H9 (cell line): ENCODE measurements at regions not wholly inside any gene's neighbourhood (a gene's known extent, or its start where the extent isn't known, plus 50 kb on each side); places are given as distances from the start of the nearest gene placed in this dataset.

Experiments
- DNase-seq: peaks from one replicate; pipeline ENCODE4 v3.0.0-alpha.2; 2017
- H2AFZ ChIP-seq: one replicate; pipeline ENCODE4 v1.6.1; 2013; ENCODE audit warnings: mild to moderate bottlenecking, low read length, control low read depth, moderate library complexity
- H2AK5ac ChIP-seq: 2 replicates; pipeline ENCODE4 v1.6.1; 2013; ENCODE audit warnings: low read length, control low read depth, mixed read lengths; ENCODE audit not compliant: insufficient read length
- H2BK120ac ChIP-seq: one replicate; pipeline ENCODE4 v1.6.1; 2013; ENCODE audit warnings: low read depth, mild to moderate bottlenecking, low read length, control low read depth, inconsistent platforms; ENCODE audit not compliant: poor library complexity, severe bottlenecking
- H2BK12ac ChIP-seq: 2 replicates; pipeline ENCODE4 v1.6.1; 2013; ENCODE audit warnings: low read length, control low read depth, mixed read lengths, low read depth; ENCODE audit not compliant: insufficient read length
- H2BK15ac ChIP-seq: 2 replicates; pipeline ENCODE4 v1.6.1; 2013; ENCODE audit warnings: low read depth, low read length, control low read depth
- H2BK20ac ChIP-seq: one replicate; pipeline ENCODE4 v1.6.1; 2013; ENCODE audit warnings: low read depth, mild to moderate bottlenecking, low read length, control low read depth, inconsistent platforms; ENCODE audit not compliant: poor library complexity, severe bottlenecking
- H2BK5ac ChIP-seq: 2 replicates; pipeline ENCODE4 v1.6.1; 2013; ENCODE audit warnings: low read length, control low read depth, mixed read lengths; ENCODE audit not compliant: insufficient read length
- H3K14ac ChIP-seq: 2 replicates; pipeline ENCODE4 v1.6.1; 2013; ENCODE audit warnings: low read length, control low read depth; ENCODE audit not compliant: insufficient read depth
- H3K18ac ChIP-seq: 2 replicates; pipeline ENCODE4 v1.6.1; 2013; ENCODE audit warnings: low read depth, mild to moderate bottlenecking, mixed read lengths, low read length, control low read depth; ENCODE audit not compliant: insufficient read length
- H3K23ac ChIP-seq: 2 replicates; pipeline ENCODE4 v1.6.1; 2013; ENCODE audit warnings: low read length, control low read depth, mixed read lengths, low read depth; ENCODE audit not compliant: insufficient read length
- H3K23me2 ChIP-seq: 2 replicates; pipeline ENCODE4 v1.6.1; 2013; ENCODE audit warnings: low read depth, mild to moderate bottlenecking, mixed read lengths, low read length, control low read depth; ENCODE audit not compliant: insufficient read length, poor library complexity, severe bottlenecking
- H3K27ac ChIP-seq: 2 replicates; pipeline ENCODE4 v1.5.1; 2013; ENCODE audit warnings: low read length, control low read depth, mixed read lengths, low read depth; ENCODE audit not compliant: insufficient read length
- H3K27me3 ChIP-seq: 2 replicates; pipeline ENCODE4 v1.6.1; 2013; ENCODE audit warnings: low read length, control low read depth, inconsistent platforms; ENCODE audit not compliant: insufficient read depth
- H3K4ac ChIP-seq: 2 replicates; pipeline ENCODE4 v1.6.1; 2013; ENCODE audit warnings: low read depth, mild to moderate bottlenecking, control low read depth, inconsistent platforms, low read length, moderate library complexity
- H3K4me1 ChIP-seq: 2 replicates; pipeline ENCODE4 v1.6.1; 2013; ENCODE audit warnings: low read length, control low read depth, inconsistent platforms; ENCODE audit not compliant: insufficient read depth
- H3K4me2 ChIP-seq: 2 replicates; pipeline ENCODE4 v1.6.1; 2013; ENCODE audit warnings: low read length, control low read depth, mixed read lengths; ENCODE audit not compliant: insufficient read length, insufficient read depth
- H3K56ac ChIP-seq: 2 replicates; pipeline ENCODE4 v1.6.1; 2013; ENCODE audit warnings: low read depth, mild to moderate bottlenecking, mixed read lengths, low read length, control low read depth; ENCODE audit not compliant: insufficient read length
- H3K79me1 ChIP-seq: 2 replicates; pipeline ENCODE4 v1.6.1; 2013; ENCODE audit warnings: low read depth, mild to moderate bottlenecking, moderate library complexity, low read length, control low read depth, inconsistent platforms; ENCODE audit not compliant: insufficient read depth, poor library complexity, severe bottlenecking
- H3K79me2 ChIP-seq: 2 replicates; pipeline ENCODE4 v1.6.1; 2013; ENCODE audit warnings: low read length, control low read depth, inconsistent platforms; ENCODE audit not compliant: insufficient read depth
- H3K9ac ChIP-seq: 2 replicates; pipeline ENCODE4 v1.6.1; 2013; ENCODE audit warnings: low read length, control low read depth, mixed read lengths; ENCODE audit not compliant: insufficient read length; ENCODE audit errors: extremely low read depth
- H3K9me3 ChIP-seq: one replicate; pipeline ENCODE4 v1.6.1; 2013; ENCODE audit warnings: low read depth, low read length, inconsistent platforms; ENCODE audit not compliant: control insufficient read depth
- H3T11ph ChIP-seq: one replicate; pipeline ENCODE4 v1.6.1; 2013; ENCODE audit warnings: mild to moderate bottlenecking, low read length, control low read depth, inconsistent platforms
- H4K20me1 ChIP-seq: one replicate; pipeline ENCODE4 v1.6.1; 2013; ENCODE audit not compliant: control insufficient read depth, insufficient read length, insufficient read depth
- H4K5ac ChIP-seq: 2 replicates; pipeline ENCODE4 v1.6.1; 2013; ENCODE audit warnings: low read depth, mild to moderate bottlenecking, mixed read lengths, low read length, control low read depth; ENCODE audit not compliant: insufficient read length
- H4K8ac ChIP-seq: replicated peaks from 2 replicates; pipeline ENCODE4 v1.6.1; 2013; ENCODE audit warnings: low read length, control low read depth, mixed read lengths, low read depth; ENCODE audit not compliant: insufficient read length
- H4K91ac ChIP-seq: 2 replicates; pipeline ENCODE4 v1.6.1; 2013; ENCODE audit warnings: low read depth, mild to moderate bottlenecking, moderate library complexity, mixed read lengths, low read length, control low read depth; ENCODE audit not compliant: insufficient read length
- H3K27ac Mint-ChIP-seq, 3 experiments: 2 replicates in 2 of 3; 3 replicates in 1 of 3; pipeline ENCODE4 v1.8.0; 2020 to 2021; ENCODE audit warnings: mixed read lengths in 3 of 3, mild to moderate bottlenecking in 1 of 3, moderate library complexity in 1 of 3
- H3K27me3 Mint-ChIP-seq: 2 replicates; pipeline ENCODE4 v1.8.0; 2021; ENCODE audit warnings: low read depth, mild to moderate bottlenecking, moderate library complexity, mixed read lengths
- H3K36me3 Mint-ChIP-seq, 3 experiments: 2 replicates in 2 of 3; 3 replicates in 1 of 3; pipeline ENCODE4 v1.8.0; 2020 to 2021; ENCODE audit warnings: low read depth in 3 of 3, mixed read lengths in 3 of 3; ENCODE audit not compliant: insufficient read depth in 1 of 3
- H3K4me1 Mint-ChIP-seq, 2 experiments: 2 replicates each; pipeline ENCODE4 v1.8.0; 2020; ENCODE audit warnings: mixed read lengths in 2 of 2
- H3K4me3 Mint-ChIP-seq, 2 experiments: 2 replicates in 1 of 2; 3 replicates in 1 of 2; pipeline ENCODE4 v1.8.0; 2020 to 2021; ENCODE audit warnings: mild to moderate bottlenecking in 2 of 2, mixed read lengths in 2 of 2, moderate library complexity in 1 of 2
- H3K9me3 Mint-ChIP-seq, 2 experiments: 2 replicates in 1 of 2; 3 replicates in 1 of 2; pipeline ENCODE4 v1.8.0; 2020; ENCODE audit warnings: mild to moderate bottlenecking in 2 of 2, mixed read lengths in 2 of 2, moderate library complexity in 1 of 2
- WGBS: extraction: QIAGEN DNeasy Blood & Tissue Kit; methylation state at CpG from one replicate; pipeline ENCODE4 v1.1.7; 2013; ENCODE audit warnings: missing lambda C conversion rate, low lambda C conversion rate, mixed read lengths; ENCODE audit not compliant: insufficient read length; ENCODE audit errors: extremely low coverage; 5-methylcytosine and 5-hydroxymethylcytosine counted together
- TF ChIP-seq, protein P1 (sequence below): fragments of 200-600 bp; sonication (generic); conservative IDR thresholded peaks from 3 replicates; pipeline ENCODE4 v1.8.0; 2021; ENCODE audit warnings: antibody characterized with exemption, mild to moderate bottlenecking

DNA sequence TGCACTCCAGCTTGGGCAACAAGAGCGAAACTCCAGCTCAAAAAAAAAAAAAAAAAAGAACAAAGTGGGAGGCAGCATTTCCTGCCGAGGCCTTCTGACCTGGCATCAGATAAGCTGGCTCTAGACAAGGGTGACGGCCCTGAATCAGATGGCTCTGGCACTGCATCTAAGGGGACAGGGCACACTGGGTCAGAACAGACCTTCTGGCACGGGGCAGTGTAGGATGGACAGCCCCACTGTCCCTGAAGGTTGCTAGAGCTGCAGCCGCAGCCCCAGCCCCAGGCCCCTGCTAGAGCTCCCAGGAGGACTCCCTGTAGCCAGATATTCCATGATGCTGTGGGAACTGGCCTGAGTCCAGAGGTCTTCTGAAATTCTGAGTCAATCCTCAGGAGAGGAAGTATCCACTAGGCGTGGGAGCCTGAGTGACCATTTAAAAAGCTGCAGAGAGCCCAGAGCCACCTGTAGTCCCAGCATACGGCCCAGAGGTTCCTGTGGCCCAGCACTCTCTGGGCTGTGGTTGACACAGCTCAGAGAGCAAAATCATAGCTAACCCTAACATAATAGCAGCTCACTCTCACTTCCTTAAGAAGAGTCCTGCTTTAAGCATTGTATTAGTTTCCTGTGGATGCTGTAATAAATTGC is 69.2 kb upstream of the MFGE8 start:
- peak overlapping the region; percentile 28 for H4K91ac ChIP-seq
- H3K14ac ChIP-seq, result peak overlapping the region; percentile 2; the same call in 1 of the 2 replicates
- H3K79me1 ChIP-seq, result no peaks in the 10 kb centered on the region
- H2AK5ac ChIP-seq, result no peak overlapping the region
- TF ChIP-seq, protein P1, sequence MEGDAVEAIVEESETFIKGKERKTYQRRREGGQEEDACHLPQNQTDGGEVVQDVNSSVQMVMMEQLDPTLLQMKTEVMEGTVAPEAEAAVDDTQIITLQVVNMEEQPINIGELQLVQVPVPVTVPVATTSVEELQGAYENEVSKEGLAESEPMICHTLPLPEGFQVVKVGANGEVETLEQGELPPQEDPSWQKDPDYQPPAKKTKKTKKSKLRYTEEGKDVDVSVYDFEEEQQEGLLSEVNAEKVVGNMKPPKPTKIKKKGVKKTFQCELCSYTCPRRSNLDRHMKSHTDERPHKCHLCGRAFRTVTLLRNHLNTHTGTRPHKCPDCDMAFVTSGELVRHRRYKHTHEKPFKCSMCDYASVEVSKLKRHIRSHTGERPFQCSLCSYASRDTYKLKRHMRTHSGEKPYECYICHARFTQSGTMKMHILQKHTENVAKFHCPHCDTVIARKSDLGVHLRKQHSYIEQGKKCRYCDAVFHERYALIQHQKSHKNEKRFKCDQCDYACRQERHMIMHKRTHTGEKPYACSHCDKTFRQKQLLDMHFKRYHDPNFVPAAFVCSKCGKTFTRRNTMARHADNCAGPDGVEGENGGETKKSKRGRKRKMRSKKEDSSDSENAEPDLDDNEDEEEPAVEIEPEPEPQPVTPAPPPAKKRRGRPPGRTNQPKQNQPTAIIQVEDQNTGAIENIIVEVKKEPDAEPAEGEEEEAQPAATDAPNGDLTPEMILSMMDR, result no peak
- no peak overlapping the region for H2BK5ac ChIP-seq
- H3K27ac ChIP-seq, result no peak overlapping the region
- H2BK15ac ChIP-seq, result no peak overlapping the region
- Mint-ChIP-seq H3K27me3 (no peaks in the 10 kb centered on the region), H3K36me3 (no peaks in the 10 kb centered on the region), H3K9me3 (no peaks in the 10 kb centered on the region; a peak in 2 of 5 replicates), H3K4me3 (no peak overlapping the region), H3K27ac (peak overlapping the region in 1 of 3 experiments; percentile 49; a peak in 1 of 7 replicates), H3K4me1 (peaks cover 51 to 52% of the 10 kb centered on the region in 2 experiments)
- no peak overlapping the region for H4K5ac ChIP-seq
- DNase-seq, result no peak
- no peak overlapping the region for H2BK20ac ChIP-seq
- H2BK12ac ChIP-seq, result peak overlapping the region; percentile 66
- H3K4ac ChIP-seq, result no peak overlapping the region
- WGBS, result no CpG with 5 or more reads among the region's 7 CpGs
- H3K23me2 ChIP-seq, result no peaks in the 10 kb centered on the region
- no peak overlapping the region for H2AFZ ChIP-seq
- H3K27me3 ChIP-seq, result no peaks in the 10 kb centered on the region
- H4K8ac ChIP-seq, result no peak overlapping the region
- no peak overlapping the region for H3K4me2 ChIP-seq
- peaks cover 6% of the 10 kb centered on the region; the same call in 1 of the 2 replicates for H3K4me1 ChIP-seq
- H3K23ac ChIP-seq, result no peak overlapping the region
- H3K79me2 ChIP-seq, result no peaks in the 10 kb centered on the region
- H2BK120ac ChIP-seq, result no peak overlapping the region
- H3K56ac ChIP-seq, result no peak overlapping the region
- no peaks in the 10 kb centered on the region for H3K9me3 ChIP-seq
- no peak overlapping the region for H3K9ac ChIP-seq
- no peaks in the 10 kb centered on the region for H4K20me1 ChIP-seq
- no peak overlapping the region for H3K18ac ChIP-seq
- no peak overlapping the region for H3T11ph ChIP-seq
